DMS79 treated with DMSO at 0.1 percent for 48 hours (cell line): ENCODE measurements at regions not wholly inside any gene's neighbourhood (a gene's known extent, or its start where the extent isn't known, plus 50 kb on each side); places are given as distances from the start of the nearest gene placed in this dataset.
"Not testable (repeated sequence)": the region's sequence is repeated elsewhere in the genome, so short reads cannot be mapped to it uniquely, and the experiment has no call there.

Experiments
- DNase-seq: peaks from one replicate; lab custom pipeline; 2025; lab: John Stamatoyannopoulos, UW

- no peak for DNase-seq
Measured at GRCh38 chr3:66633402-66634381, 132.9 kb upstream of the LRIG1 start.

- DNase-seq: no peak
Measured at GRCh38 chr3:66638717-66639116, 137.9 kb upstream of the LRIG1 start.

GRCh38 chr3:66639809-66640356 lies 139.1 kb upstream of the LRIG1 start:
- DNase-seq: no peak

- DNase-seq: no peak
Measured at GRCh38 chr3:66642019-66642418, 141.2 kb upstream of the LRIG1 start.

GRCh38 chr3:66642484-66642883 lies 141.7 kb upstream of the LRIG1 start:
- DNase-seq: no peak

- DNase-seq: no peak
Measured at GRCh38 chr3:66644549-66644948, 143.7 kb upstream of the LRIG1 start.

- DNase-seq: no peak
Measured at GRCh38 chr3:66648975-66649374, 148.2 kb upstream of the LRIG1 start.

GRCh38 chr3:66651520-66651919 lies 150.7 kb upstream of the LRIG1 start:
- not testable (repeated sequence) for DNase-seq

- not testable (repeated sequence) for DNase-seq
Measured at GRCh38 chr3:66652100-66652499, 151.3 kb upstream of the LRIG1 start.

- DNase-seq: no peak
Measured at GRCh38 chr3:66655044-66655443, 154.2 kb upstream of the LRIG1 start.

GRCh38 chr3:66655671-66656070 lies 154.8 kb upstream of the LRIG1 start:
- no peak for DNase-seq

- DNase-seq: no peak
Measured at GRCh38 chr3:66656609-66657008, 155.8 kb upstream of the LRIG1 start.

- no peak for DNase-seq
Measured at GRCh38 chr3:66659056-66659455, 158.2 kb upstream of the LRIG1 start.

GRCh38 chr3:66661628-66662027 lies 160.8 kb upstream of the LRIG1 start:
- no peak for DNase-seq

GRCh38 chr3:66662894-66663293 lies 162.1 kb upstream of the LRIG1 start:
- DNase-seq: no peak

GRCh38 chr3:66665021-66665695 lies 164.3 kb upstream of the LRIG1 start:
- DNase-seq: no peak

- no peak for DNase-seq
Measured at GRCh38 chr3:66666362-66666761, 165.5 kb upstream of the LRIG1 start.

- DNase-seq: no peak
Measured at GRCh38 chr3:66667263-66667662, 166.4 kb upstream of the LRIG1 start.

GRCh38 chr3:66671291-66671690 lies 170.5 kb upstream of the LRIG1 start:
- no peak for DNase-seq

GRCh38 chr3:66672830-66673229 lies 172.0 kb upstream of the LRIG1 start:
- no peak for DNase-seq

- no peak for DNase-seq
Measured at GRCh38 chr3:66673293-66673692, 172.5 kb upstream of the LRIG1 start.

- no peak for DNase-seq
Measured at GRCh38 chr3:66675366-66675765, 174.5 kb upstream of the LRIG1 start.
